ENCODE measurements at regions not wholly inside any gene's neighbourhood (a gene's known extent, or its start where the extent isn't known, plus 50 kb on each side); places are given as distances from the start of the nearest gene placed in this dataset.

DNA sequence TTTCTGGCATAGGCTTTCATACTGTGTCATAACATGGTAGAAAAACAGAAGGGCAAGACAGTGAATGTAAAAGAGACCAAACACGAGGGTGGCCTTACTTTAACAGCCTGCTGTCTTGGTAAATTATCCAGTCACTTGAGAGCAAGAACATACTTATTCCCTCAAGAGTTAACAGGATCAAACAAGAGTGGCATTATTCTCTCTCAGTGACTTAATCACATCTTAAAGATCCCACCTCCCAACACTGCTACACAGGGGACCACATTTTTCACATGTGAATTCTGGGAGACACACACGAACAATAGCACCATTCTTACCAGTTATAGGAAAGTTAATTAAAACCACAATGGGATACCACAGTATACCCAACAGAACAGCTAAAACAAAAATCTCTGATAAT lies 898.0 kb upstream of the C9orf72 start:
- TF ChIP-seq CTCF (IDR thresholded peaks at IDR 0.05): no peak
- no peak for TF ChIP-seq POLR2A (IDR thresholded peaks at IDR 0.05)

Data from prostate gland (tissue), 2 donors.